Activated CD4-positive, alpha-beta T cell treated with anti-CD3 and anti-CD28 coated beads, Interleukin-10, Interleukin-2, amounts not matched to agents 100 ng/mL and 50 ng/mL, durations not matched to agents 16 hours and 8 hours (primary cell): ENCODE measurements at regions not wholly inside any gene's neighbourhood (a gene's known extent, or its start where the extent isn't known, plus 50 kb on each side); places are given as distances from the start of the nearest gene placed in this dataset.
"Not testable (repeated sequence)": the region's sequence is repeated elsewhere in the genome, so short reads cannot be mapped to it uniquely, and the experiment has no call there.

Source experiments
- DNase-seq: peaks from one replicate; pipeline ENCODE4 v3.0.0-alpha.2; 2020

DNA sequence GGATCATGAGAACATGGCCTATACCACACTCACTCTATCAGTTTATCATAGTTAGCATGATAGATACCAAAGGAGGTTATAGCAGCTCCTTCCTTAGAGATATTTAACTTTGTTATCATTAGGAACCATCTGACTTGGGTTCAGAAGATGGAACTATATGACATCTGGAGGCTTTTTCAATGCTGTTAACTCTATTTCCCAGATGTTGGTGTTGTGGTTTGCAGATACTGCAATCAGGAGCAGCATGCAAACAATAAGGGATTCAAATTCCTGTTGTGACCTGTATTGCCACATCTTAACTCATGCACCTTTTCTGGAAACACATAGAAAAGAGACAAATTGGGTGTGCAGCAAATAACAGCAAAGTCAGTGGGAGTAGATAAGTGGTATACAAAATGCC, 201.7 kb downstream of the NNT start:
- DNase-seq = no peak

DNA sequence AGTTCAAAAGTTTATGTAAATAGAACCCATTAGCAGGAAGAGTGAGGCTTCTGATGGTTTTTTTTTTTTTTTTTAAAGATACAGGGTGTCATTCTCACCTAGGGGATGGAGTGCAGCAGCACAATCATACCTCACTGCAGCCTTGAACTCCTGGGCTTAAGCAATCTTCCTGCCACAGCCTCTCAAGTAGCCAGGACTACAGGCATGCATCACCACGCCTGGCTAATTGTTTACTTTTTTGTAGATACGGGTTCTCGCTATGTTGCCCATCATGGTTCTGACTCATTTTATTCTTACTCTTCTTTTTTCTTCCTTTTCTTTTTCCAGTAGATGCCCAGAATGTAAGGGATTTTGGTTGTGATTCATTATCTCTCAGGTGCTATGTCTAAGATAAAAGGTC, 201.1 kb downstream of the NNT start:
- DNase-seq = no peak

DNA sequence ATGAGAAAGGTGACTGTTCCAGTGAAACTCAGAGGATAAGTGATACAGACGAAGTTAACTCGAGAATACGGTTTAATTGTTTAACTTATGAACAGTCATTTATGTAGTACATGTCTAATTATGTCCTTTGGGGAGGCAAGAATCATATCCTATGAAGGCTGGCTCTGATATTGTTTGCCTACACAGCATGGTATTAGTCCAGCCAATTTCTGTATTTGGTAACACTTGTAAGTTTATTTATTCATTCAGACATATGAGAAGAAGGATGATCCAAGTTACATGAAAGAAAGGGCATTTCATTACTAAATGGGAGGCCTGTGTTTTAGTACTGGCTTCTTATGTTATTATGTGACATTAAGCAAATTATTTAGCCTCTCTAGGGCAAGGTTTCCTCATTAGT, 199.7 kb downstream of the NNT start:
- DNase-seq = no peak

DNA sequence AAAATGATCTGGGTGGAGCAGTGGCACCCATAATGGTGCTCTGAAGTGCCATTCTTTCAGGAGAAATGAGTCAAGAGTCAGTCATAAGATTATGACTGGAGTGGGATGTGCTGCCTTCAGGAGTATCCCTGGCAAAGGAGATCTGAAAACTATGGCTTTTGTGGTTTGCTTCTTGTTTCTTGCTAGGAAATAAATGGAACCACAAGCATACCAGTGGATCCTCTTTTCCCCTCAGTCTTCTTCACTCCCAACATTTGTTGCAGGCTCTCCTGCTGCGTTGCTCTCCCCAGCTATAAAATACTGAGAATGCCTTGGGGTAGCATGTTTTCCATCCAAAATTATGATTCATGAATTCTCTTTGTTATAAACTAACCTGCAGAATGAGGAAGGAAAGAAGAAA, 199.1 kb downstream of the NNT start:
- DNase-seq = no peak

DNA sequence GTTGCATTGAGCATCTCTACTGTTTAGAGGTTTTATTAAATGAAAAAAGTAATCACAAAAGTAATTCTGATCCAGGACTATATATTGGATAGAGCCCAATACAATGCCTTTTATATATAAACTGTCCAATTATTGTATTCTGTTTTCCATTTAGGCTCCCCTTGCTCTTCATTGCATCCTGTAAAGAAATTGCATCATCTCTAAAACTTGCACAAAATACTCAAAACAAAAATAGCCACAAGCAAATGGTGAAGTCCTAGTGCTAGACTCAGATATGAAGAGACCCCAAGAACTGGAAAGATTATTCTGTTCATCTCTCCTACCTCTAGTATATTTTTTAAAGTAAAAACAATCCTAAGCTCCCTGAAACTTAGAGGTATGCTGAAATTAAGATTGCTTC, 195.8 kb downstream of the NNT start:
- DNase-seq = no peak

DNA sequence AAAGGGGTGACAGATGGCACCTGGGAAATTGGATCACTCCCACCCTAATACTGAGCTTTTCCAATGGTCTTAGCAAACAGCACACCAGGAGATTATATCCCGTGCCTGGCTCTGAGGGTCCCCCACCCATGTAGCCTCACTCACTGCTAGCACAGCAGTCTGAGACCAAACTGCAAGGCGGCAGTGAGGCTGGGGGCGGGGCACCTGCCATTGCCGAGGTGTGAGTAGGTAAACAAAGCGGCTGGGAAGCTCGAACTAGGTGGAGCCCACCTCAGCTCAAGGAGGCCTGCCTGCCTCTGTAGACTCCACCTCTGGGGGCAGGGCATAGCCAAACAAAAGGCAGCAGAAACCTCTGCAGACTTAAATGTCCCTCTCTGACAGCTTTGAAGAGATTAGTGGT, 188.9 kb downstream of the NNT start:
- DNase-seq = not testable (repeated sequence)

DNA sequence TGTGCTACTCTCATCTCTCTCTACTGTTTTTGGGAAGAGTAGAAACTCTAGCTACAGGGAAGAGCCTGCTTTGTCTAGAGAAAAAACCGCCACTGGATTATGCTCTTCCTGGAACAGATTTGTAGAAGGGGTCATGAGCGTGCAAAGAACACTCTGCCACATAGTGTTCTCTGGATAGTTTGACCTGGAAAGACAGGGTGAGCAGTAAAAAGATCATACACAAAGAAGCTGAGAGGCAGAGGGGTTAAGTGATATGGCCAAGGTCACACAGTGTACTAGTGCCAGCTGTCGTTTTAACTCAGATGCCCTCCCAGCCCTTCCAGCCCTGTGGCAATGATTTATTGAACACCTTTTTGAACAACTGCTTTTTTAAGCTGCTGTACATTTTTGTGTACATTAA, 182.2 kb downstream of the NNT start:
- no peak for DNase-seq

DNA sequence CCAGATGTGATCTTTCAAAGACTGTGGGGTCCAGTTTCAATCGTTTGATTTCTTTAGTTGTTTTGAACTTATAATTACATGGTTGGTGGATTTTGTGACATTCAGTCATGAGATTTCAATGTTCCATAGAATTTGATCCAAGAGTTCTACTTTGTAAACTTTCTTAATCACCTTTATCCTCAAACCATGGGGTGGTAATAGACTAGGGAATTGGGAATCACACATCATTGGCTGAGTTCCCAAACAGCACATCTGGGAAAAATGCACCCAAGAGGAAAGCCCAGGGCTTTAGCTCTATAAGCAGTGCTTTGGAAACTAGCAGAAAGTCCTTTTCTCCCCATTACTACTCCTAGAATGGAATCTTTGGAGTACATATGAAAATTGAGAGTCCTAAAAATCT, 177.6 kb downstream of the NNT start:
- DNase-seq = no peak

DNA sequence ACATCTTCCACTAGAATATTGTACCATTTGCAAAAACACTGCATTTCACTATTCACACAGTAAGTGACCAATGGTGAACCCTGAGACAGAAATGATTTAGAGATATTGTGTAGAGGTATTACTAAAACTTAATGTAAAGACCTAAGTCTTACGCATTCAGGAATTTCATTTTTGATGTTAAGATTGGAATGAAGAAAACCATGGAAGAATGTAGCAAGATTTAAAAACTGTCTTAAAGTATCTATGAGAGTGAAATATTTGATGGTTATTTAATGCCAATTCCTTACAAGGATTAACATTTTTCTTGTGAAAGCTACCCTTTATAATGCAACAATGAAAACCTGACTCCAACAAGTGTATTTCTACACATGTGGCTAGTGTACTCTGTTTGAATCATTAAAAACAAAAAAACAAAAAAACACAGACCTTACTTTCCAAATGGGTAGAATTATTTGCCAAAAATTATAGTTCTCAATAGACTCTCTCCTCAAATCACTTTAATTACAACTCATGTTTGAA, 172.0 kb downstream of the NNT start:
- no peak for DNase-seq

DNA sequence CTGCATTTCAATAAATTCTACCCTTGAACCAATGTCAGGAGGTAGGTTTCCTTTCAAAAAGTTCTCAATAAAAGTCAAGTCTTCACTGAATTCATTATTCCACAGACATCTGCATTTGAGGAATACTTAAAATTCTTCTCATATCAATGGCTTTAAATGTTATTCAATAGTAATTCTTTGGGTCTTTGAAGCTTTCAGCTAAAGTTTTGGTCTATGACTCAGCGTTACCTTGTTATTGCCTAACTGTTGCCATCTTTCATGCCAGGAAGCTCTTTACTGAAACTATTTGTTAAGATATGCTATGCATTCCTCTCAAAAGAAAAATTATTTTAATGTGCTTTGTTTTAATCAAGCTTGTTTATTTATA, 170.5 kb downstream of the NNT start:
- DNase-seq = peak; percentile 3

DNA sequence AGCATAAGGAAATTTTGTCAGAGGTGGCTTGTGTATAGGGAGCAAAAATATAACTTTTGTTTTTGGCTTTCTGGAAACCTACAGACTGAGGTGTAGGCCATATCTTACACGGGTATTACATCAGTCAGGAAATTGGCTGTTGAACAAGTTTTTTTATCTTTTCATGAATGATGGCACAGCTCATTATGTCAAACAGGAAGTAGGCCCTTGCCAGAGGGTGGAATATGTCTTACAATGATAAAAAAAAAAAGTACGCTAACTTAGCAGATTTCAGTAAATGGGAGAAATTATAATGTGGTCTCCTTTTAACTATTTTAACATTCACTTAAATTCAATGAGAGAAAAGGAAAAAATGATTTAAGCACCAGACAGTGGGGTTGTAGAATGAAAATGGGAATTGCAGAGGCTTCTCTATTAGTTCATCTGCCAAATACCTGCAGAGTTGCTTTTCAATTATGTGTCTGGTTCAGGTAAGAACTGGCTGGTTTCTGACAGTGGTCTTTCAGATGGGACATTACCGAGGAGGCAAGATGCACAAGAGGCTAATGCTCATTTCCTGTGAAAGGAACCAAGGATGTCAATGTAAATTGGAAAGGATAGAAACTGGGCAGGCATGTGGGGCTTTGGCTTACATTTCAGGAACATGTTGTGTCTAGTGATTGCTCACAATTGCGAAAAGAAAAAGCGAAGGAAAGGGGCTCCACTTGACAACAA, 169.9 kb downstream of the NNT start:
- peak; percentile 17 for DNase-seq

DNA sequence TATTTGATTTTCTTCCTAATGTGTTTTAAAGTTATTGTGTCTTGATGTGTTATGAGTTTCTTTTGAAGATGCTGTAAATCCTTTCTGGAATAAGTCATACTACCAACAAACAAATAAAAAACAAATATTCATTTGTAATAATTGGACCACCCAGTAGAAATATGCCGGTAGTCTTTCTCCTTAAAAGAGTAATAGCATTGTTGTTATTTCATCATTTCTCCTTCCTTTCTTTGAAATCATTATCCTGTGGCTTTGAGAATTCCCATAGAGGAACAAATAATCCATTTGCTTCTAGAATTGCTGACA, 169.4 kb downstream of the NNT start:
- no peak for DNase-seq

DNA sequence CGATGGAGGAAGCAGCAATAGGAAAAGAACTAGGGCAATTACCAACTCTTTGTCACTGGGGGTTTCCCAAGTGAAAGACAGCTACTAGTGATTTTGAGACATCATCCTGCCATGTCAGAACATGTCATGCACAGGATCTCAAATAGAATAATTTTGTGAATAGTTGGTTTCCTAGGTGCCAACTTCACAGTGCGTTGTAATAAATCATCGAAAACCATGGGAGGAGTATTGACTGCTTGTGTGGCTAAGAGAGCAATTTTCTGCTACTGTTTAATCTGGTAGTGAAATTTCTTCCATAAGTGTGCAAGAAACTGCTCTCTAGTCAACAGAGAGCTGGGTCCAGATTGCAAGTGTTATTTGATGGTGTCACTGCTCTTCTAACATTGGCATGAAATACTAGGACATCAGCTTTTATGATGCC, 168.6 kb downstream of the NNT start:
- peak; percentile 4 for DNase-seq

DNA sequence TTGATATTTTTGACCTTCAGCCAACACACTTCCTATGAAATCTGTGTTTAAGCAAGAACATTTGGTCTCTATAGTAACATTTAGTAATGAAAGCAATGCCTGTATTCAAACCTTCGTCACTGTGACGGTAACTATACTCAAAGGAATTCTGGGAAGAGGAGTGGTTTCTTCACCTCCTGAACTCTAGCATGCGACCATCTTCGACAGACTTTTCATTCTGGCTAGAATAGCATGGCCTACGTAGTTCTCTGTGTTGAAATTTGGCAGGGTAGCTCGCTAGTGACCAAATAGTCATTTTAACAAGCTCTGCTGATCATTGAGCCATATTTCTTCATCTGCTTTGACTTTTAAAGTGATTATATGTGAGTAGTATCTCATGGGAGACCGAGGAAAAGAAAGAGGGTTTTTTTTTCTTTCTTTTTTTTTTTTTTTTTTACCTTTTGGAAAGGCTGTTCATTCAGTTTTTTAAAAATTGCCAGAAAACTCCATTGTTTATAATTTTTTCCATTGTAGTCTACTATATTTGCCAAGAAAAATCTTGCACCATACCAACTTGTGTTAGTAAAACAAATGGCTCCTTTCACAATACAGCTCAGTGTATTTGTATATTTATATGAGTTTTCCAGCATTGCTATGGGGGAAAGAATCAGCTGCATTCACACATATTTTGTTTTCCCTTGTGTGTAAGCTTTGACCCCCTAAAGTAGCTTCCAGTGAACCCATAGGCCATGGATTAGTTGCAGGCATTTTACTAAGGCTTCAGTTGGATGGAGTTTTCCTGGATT, 166.8 kb downstream of the NNT start:
- no peak for DNase-seq
